Ectodermal cell (in vitro differentiated cells): ENCODE measurements at regions not wholly inside any gene's neighbourhood (a gene's known extent, or its start where the extent isn't known, plus 50 kb on each side); places are given as distances from the start of the nearest gene placed in this dataset.

ENCODE experiments used
- H3K27ac ChIP-seq: 2 replicates; pipeline ENCODE4 v1.7.0; 2013; ENCODE audit warnings: mild to moderate bottlenecking, low read depth, low read length; ENCODE audit not compliant: insufficient read depth, poor library complexity, severe bottlenecking
- H3K27me3 ChIP-seq: 2 replicates; pipeline ENCODE4 v1.7.0; 2013; ENCODE audit warnings: mild to moderate bottlenecking, low read length; ENCODE audit not compliant: insufficient read depth, control insufficient read depth, poor library complexity, severe bottlenecking
- H3K36me3 ChIP-seq: one replicate; pipeline ENCODE4 v1.7.0; 2013; ENCODE audit warnings: low read length; ENCODE audit not compliant: control insufficient read depth, insufficient read depth
- H3K4me1 ChIP-seq: one replicate; pipeline ENCODE4 v1.7.0; 2013; ENCODE audit warnings: low read length; ENCODE audit not compliant: control insufficient read depth, insufficient read depth
- H3K4me3 ChIP-seq: 2 replicates; pipeline ENCODE4 v1.7.0; 2013; ENCODE audit warnings: low read depth, low read length, control low read depth; ENCODE audit not compliant: insufficient read depth
- H3K9me3 ChIP-seq: 2 replicates; pipeline ENCODE4 v1.7.0; 2013; ENCODE audit warnings: mild to moderate bottlenecking, low read length, moderate library complexity; ENCODE audit not compliant: control insufficient read depth
- WGBS, 2 experiments: methylation state at CpG; one replicate each; pipeline ENCODE4 v1.1.7; 2013; ENCODE audit warnings: missing lambda C conversion rate in 2 of 2; 5-methylcytosine and 5-hydroxymethylcytosine counted together

DNA sequence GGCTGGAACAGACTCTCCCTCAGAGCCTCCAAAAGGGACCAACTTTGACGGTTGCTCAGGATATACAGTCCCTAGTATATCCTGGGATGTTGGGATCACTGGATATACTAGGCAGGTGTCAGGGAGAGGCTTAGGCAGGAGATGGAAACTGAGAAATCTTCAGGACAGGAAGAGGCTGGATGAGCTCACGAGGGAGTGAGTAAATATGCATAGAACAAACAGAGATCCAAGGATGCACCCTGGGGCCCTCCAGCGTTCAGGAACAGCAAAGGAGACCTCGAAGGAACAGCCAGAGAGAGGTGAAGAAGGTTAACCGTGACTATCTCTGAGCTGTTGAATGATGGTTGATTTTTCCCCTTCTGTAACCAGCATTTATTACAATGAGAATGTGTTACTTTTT lies 191.3 kb downstream of the BMP7 start:
- peaks cover 10% of the 10 kb centered on the region for H3K4me1 ChIP-seq
- H3K27ac ChIP-seq = no peak overlapping the region
- H3K9me3 ChIP-seq = peaks cover 3% of the 10 kb centered on the region
- peaks cover 21% of the 10 kb centered on the region for H3K27me3 ChIP-seq
- no peaks in the 10 kb centered on the region for H3K36me3 ChIP-seq
- no peak overlapping the region for H3K4me3 ChIP-seq
- WGBS, 2 experiments = 82 to 83% methylated on average over 5 of the region's 5 CpGs

DNA sequence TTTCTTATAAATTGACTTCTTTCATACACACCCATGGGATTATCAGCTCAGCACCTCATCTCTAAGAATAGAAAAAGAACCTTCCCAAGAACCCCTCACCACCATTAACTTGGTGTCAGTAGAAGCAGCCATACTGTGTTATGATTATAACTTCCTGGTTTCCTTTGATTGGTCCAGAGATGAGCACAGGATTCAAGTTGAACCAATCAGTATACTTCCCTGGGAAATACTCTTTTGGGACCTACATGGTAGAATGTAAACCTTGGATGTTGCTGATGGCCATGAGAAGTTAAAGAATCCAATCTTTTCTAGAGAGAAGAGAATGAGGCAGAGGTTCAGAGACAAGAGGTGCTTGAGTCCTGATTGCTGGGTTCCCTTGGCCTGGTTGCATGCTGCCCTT lies 190.8 kb downstream of the BMP7 start:
- Histone ChIP-seq H3K27me3 (peaks cover 16% of the 10 kb centered on the region), H3K27ac (no peak overlapping the region), H3K4me3 (no peak overlapping the region), H3K36me3 (no peaks in the 10 kb centered on the region), H3K9me3 (peaks cover 3% of the 10 kb centered on the region), H3K4me1 (peaks cover 10% of the 10 kb centered on the region)

DNA sequence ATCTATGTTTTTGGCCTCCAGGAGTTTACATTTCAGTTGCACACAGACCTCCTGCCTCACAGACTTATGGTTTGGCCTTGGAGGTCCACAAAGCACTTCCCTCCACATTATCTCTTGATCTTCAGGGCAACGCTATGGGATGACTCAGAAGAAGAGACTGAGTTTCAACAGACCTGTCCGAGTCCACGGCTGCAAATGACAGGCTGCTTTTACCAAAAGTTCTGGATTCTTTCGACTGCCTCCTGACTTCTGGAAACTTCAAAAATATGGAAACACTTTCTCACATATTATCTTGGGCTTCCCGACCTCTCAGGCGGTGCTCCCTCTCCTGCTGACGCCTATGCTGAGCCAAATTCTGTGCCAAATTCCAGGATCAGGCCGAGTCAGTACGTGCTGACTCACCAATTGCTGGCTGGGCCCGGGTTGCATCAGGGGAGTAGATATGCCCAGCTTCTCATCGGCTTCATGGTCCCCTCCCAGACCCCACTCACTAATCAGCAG lies 190.2 kb downstream of the BMP7 start:
- no peak overlapping the region for H3K27ac ChIP-seq
- H3K4me1 ChIP-seq = peaks cover 10% of the 10 kb centered on the region
- WGBS, 2 experiments = 89 to 91% methylated on average over 11 of the region's 11 CpGs
- peaks cover 10% of the 10 kb centered on the region for H3K27me3 ChIP-seq
- peaks cover 3% of the 10 kb centered on the region for H3K9me3 ChIP-seq
- H3K4me3 ChIP-seq = no peak overlapping the region
- no peaks in the 10 kb centered on the region for H3K36me3 ChIP-seq

DNA sequence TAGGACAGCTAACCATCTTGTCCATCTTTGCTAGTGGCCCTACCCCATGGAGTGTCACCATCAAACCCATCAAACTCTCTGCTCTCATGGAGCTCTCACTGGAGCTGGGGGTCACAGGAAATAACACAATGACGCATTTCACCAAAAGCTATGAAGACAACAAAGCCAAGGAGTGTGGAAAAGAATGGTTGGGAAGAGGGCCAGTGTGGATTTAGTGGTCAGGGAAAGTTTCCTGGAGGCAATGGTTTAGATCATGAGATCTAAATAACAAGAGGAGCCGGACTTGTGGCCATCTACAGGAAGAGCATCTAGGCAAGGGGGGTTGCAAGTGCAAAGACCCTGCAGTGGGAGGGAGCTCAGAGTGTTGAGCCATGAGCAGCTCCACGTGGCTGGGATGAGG lies 189.5 kb downstream of the BMP7 start:
- H3K27me3 ChIP-seq = peaks cover 5% of the 10 kb centered on the region
- peaks cover 3% of the 10 kb centered on the region for H3K9me3 ChIP-seq
- H3K4me1 ChIP-seq = peaks cover 6% of the 10 kb centered on the region
- no peak overlapping the region for H3K4me3 ChIP-seq
- H3K27ac ChIP-seq = no peak overlapping the region
- no peaks in the 10 kb centered on the region for H3K36me3 ChIP-seq
- WGBS, 2 experiments = 80 to 88% methylated on average over 3 of the region's 3 CpGs

DNA sequence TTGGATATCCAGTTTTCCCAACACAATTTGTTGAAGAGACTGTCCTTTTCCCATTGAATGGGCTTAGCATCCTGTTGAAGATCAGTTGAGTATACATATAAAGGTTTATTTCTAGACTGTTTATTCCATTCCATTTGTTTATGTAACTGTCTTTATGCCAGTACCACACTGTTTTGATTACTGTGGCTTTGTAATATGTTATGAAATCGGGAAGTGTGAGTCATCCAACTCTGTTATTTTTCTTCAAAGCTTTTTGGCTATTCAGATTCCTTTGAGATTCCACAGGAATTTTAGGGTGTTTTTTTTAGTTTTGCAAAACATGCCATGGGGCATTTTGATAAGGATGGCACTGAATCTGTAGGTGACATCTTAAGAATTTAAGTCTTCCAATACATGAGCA lies 188.3 kb downstream of the BMP7 start:
- Histone ChIP-seq H3K27me3 (no peaks in the 10 kb centered on the region), H3K36me3 (no peaks in the 10 kb centered on the region), H3K4me1 (no peaks in the 10 kb centered on the region), H3K9me3 (peaks cover 3% of the 10 kb centered on the region), H3K4me3 (no peak overlapping the region), H3K27ac (no peak overlapping the region)
- 96 to 100% methylated on average over 1 of the region's 1 CpG for WGBS, 2 experiments

DNA sequence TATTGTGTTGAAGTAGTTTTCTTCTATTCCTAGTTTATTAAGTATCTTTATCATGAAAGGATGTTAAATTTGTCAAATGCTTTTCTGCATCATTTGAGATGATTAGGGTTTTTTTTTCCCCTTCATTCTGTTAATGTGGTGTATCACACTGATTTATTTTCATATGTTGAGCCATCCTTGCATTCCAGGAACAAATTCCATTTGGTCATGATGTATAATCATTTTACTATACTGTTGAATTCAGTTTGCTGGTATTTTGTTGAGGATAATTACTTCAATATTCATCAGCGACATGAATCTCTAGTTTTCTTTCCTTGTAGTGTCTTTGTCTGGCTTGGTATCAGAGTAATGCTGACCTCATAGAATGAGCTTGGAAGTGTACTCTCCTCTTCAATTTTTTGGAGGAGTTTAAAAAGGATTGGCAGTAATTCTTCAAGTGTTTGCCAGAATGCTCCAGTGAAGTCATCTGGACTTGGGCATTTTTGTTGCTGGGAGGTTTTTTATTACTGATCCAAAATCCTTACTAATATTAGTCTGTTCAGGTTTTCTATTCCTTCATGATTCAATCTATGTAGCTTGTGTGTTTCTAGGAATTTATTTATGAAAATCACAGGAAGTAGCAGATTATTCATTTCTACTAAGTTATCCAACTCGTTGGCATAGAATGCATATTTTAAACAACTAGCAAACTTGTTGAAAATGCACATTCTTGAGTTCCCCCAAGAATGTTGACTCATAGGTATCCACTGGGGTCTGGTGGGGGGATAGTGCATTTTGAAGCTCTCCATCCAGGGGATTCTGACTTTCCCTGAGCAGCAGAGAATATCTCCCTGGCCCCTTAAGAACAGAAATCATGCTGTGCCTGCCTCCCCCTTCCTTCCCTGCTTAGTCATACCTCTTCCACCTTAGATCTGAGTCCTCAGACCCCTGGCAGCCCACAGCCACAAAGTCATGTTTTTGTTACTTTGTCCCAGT lies 187.1 kb downstream of the BMP7 start:
- no peak overlapping the region for H3K27ac ChIP-seq
- no peak overlapping the region for H3K4me3 ChIP-seq
- peaks cover 3% of the 10 kb centered on the region for H3K9me3 ChIP-seq
- 88 to 92% methylated on average over 2 of the region's 2 CpGs for whole genome bisulfite sequencing, 2 experiments
- no peaks in the 10 kb centered on the region for H3K36me3 ChIP-seq
- no peaks in the 10 kb centered on the region for H3K4me1 ChIP-seq
- H3K27me3 ChIP-seq = no peaks in the 10 kb centered on the region

DNA sequence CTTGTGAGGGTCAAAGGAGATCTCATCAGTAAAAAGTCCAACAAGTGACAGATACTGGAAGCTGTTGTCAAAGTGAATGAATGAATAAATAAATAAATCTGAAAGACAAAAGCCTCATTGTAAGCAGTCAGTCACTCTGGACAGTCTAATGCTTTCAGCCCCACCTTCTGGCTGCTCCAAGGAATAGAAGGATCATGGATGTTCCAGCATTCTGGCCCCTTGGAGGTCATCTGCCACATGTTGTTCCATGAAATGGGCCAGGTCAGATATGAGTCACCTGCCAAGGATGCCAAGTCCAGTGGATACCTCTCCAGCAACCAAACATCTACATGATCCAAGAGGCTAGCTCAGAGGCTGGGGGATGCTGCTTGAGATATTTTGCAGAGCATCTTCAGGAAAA lies 185.6 kb downstream of the BMP7 start:
- Histone ChIP-seq H3K27me3 (no peaks in the 10 kb centered on the region), H3K27ac (no peak overlapping the region), H3K4me3 (no peak overlapping the region), H3K36me3 (no peaks in the 10 kb centered on the region), H3K4me1 (no peaks in the 10 kb centered on the region), H3K9me3 (peaks cover 3% of the 10 kb centered on the region)

DNA sequence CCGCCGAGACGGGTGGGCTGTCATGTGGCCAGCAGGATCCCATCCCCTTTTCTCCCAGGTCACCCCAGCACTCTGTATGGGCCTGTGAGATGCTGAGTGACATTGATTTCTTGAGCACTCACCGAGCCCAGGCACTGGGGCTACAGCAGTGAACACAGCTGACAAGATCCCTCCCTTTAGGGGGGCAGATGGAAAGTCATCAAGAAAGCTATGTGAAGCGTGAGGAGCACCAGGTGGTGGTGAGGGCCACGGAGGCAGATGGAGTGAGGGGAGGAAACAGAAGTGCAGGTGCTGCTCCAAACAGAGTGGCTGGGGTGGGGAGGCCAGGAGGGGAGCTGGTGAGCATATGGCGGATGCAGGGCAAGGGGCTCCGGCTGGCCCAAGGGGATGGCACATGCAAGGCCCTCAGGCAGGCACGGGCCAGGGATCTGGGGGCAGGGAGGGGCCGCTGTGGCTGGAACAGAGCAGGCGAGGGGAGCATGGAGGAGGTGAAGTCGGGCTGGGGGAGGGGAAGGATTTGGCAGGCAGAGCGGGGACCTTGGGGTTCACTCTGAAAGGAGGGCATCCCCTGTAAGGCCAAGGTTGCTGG lies 184.0 kb downstream of the BMP7 start:
- H3K27me3 ChIP-seq = no peaks in the 10 kb centered on the region
- WGBS, 2 experiments = 90 to 92% methylated on average over 13 of the region's 13 CpGs
- no peaks in the 10 kb centered on the region for H3K36me3 ChIP-seq
- H3K4me3 ChIP-seq = no peak overlapping the region
- H3K4me1 ChIP-seq = no peaks in the 10 kb centered on the region
- H3K27ac ChIP-seq = no peak overlapping the region
- H3K9me3 ChIP-seq = peaks cover 3% of the 10 kb centered on the region

DNA sequence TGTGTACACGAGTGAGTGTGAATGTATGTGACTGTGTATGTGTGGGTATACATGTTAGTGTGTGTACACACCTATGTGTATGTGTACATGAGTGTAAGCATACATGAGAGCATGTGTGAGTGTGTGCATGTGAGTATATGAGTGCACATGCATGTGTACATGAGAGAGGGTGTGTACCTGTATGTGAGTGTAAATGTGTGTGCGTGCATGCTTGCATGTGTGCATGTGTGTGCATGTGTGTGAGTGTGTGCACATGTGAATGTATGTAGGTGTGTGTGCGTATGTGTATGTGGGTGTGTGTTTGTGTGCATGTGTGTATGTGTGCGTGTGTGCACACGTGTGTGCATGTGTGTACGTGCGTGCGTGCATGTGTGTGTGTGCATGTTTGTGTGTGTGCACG lies 183.4 kb downstream of the BMP7 start:
- WGBS, 2 experiments = 90% methylated on average over 9 of the region's 9 CpGs
- no peaks in the 10 kb centered on the region for H3K4me1 ChIP-seq
- H3K36me3 ChIP-seq = no peaks in the 10 kb centered on the region
- H3K9me3 ChIP-seq = peaks cover 3% of the 10 kb centered on the region
- no peak overlapping the region for H3K27ac ChIP-seq
- H3K27me3 ChIP-seq = no peaks in the 10 kb centered on the region
- H3K4me3 ChIP-seq = no peak overlapping the region

DNA sequence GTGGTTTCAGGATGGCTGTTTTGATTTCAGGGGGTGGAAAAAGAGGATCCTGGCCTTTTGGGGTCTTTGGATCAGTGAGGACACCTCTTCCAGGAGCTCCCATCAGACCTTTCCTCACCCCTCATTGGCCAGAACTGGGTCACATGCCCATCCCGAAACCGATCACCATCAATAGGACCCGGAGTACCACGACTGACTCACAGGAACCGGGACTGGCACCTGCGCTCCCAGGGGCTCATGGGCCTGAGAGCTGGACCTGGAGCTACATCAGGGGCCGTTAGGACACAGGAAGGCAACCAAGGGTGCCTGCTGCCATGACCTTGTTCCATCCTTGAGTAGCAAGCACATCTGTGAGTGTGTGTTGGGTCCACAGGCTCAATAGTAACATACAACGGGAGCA lies 180.4 kb downstream of the BMP7 start:
- Histone ChIP-seq H3K27ac (no peak overlapping the region), H3K4me3 (no peak overlapping the region), H3K27me3 (peaks cover 1% of the 10 kb centered on the region), H3K9me3 (no peaks in the 10 kb centered on the region), H3K4me1 (no peaks in the 10 kb centered on the region), H3K36me3 (no peaks in the 10 kb centered on the region)
- 93 to 95% methylated on average over 8 of the region's 8 CpGs for WGBS, 2 experiments
